HEK293T (cell line): ENCODE measurements at regions not wholly inside any gene's neighbourhood (a gene's known extent, or its start where the extent isn't known, plus 50 kb on each side); places are given as distances from the start of the nearest gene placed in this dataset.
"Not testable (repeated sequence)": the region's sequence is repeated elsewhere in the genome, so short reads cannot be mapped to it uniquely, and the experiment has no call there.

Experiments
- ELF4 ChIP-seq: fragments of 450-650 bp; IDR thresholded peaks from 2 replicates; pipeline ENCODE4 v1.6.1; 2017; ENCODE audit warnings: antibody characterized with exemption
- SP1 ChIP-seq: fragments of 450-650 bp; IDR thresholded peaks from 2 replicates; pipeline ENCODE4 v1.6.1; 2017

- not testable (repeated sequence) for TF ChIP-seq ELF4, SP1
These were observed 156.3 kb downstream of the LAT start for GRCh38 chr16:29141121-29141520.
